ES-I3 (cell line): ENCODE measurements at regions not wholly inside any gene's neighbourhood (a gene's known extent, or its start where the extent isn't known, plus 50 kb on each side); places are given as distances from the start of the nearest gene placed in this dataset.

Experiments used
- H3K36me3 ChIP-seq: 2 replicates; pipeline ENCODE4 v1.6.1; 2013; ENCODE audit warnings: mild to moderate bottlenecking, low read length, control low read depth, moderate library complexity; ENCODE audit not compliant: insufficient read depth
- H3K4me1 ChIP-seq: 2 replicates; pipeline ENCODE4 v1.6.1; 2013; ENCODE audit warnings: mild to moderate bottlenecking, control low read depth, low read length; ENCODE audit not compliant: insufficient read depth
- H3K9ac ChIP-seq: 2 replicates; pipeline ENCODE4 v1.6.1; 2013; ENCODE audit warnings: low read depth, mild to moderate bottlenecking, low read length, moderate library complexity
- H3K9me3 ChIP-seq: 2 replicates; pipeline ENCODE4 v1.6.1; 2013; ENCODE audit warnings: mild to moderate bottlenecking, low read length, moderate library complexity; ENCODE audit not compliant: control insufficient read depth, insufficient read depth

DNA sequence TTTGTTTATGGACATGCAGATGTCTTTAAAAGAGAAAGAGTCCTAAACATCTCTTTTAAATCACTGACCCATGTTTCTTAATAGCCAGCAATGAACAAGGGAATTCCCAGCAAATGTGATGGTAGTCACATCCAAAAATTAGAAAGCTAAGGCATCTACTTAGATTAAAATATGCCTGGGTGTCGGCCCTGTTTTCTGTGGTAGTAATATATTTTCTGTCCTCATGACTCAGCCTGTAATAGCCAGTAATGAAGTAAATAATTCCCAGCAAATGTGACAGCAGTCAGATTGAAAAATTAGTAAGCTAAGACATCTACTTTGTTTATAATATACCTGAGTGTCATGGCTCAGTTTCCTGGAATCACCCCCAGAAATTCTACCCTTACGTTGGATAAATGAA lies 60.6 kb upstream of the MYRIP start:
- Histone ChIP-seq H3K36me3 (no peaks in the 10 kb centered on the region), H3K9ac (no peak overlapping the region), H3K9me3 (no peaks in the 10 kb centered on the region), H3K4me1 (no peaks in the 10 kb centered on the region)

DNA sequence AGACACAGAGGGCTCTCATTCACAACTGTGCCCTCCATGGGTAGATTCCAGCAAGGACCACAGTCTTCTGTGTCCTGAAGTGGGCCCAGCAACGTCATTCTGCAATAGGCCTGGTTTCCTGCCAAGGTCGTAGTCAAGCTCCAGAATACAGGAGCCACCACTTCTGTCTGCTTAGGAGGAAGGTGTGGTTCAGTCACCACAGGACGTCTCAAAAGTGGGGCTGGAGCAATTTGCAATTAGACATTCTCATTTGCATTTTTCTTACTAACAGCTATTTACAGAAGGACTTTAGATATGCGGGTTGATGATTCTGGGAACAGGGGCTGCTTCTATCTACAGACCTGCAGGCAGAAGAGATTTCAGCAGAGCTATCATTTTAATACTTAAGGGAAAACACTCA lies 58.7 kb upstream of the MYRIP start:
- H3K4me1 ChIP-seq: no peaks in the 10 kb centered on the region

DNA sequence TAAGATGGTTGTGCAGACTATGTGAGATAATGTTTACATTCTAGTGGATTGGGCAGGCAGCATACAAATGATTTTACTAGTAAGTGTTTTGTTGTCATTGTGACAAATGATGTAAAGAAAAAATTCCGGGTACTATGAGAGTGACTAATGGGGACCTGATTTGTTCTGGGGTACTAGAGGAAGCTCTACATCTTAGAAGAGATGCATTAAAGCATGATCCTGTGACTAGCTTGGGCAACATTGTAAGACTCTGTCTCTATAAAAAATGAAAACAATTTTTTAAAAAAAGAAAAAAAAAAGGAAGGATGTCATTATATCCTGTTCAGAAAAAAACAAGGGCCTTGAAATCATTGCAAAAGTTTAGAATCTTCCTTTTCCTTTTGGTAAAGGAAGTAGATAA lies 58.1 kb upstream of the MYRIP start:
- H3K4me1 ChIP-seq: no peaks in the 10 kb centered on the region
- no peak overlapping the region for H3K9ac ChIP-seq
- H3K36me3 ChIP-seq: no peaks in the 10 kb centered on the region
- no peaks in the 10 kb centered on the region for H3K9me3 ChIP-seq

More for the DNA sequence above, 58.7 kb upstream of the MYRIP start:
- H3K9ac ChIP-seq: no peak overlapping the region
- no peaks in the 10 kb centered on the region for H3K36me3 ChIP-seq
- no peaks in the 10 kb centered on the region for H3K9me3 ChIP-seq

DNA sequence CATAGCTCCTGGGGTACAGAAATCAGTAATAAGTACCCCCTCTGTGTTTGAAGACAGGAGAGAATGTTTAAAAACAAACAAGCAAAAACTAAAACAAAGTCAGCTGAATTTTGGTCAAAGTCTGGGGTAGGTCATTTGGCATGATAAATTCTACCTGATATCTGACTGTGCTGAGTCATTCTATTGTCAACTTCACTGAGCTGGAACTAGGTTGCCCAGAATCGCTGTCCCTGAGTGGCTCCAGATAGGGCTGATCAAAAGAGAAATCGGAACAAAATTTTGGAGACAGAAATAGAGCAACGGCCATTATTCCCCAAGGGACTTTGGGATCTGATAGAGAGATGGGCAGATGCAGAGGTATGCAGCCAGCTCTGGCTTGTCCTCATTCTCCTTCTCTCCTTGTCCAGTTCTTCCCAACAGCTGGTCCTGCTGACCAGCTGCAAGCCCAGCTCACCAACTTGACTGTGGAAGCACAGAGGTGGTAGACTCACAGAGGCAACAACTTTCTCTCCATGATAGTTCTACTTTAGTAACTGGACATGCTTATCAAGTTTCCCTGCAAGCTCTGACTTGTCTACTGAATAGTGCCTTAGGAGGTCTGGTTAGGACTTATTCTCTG lies 57.3 kb upstream of the MYRIP start:
- Histone ChIP-seq H3K9ac (no peak overlapping the region), H3K9me3 (no peaks in the 10 kb centered on the region), H3K36me3 (no peaks in the 10 kb centered on the region), H3K4me1 (no peaks in the 10 kb centered on the region)

DNA sequence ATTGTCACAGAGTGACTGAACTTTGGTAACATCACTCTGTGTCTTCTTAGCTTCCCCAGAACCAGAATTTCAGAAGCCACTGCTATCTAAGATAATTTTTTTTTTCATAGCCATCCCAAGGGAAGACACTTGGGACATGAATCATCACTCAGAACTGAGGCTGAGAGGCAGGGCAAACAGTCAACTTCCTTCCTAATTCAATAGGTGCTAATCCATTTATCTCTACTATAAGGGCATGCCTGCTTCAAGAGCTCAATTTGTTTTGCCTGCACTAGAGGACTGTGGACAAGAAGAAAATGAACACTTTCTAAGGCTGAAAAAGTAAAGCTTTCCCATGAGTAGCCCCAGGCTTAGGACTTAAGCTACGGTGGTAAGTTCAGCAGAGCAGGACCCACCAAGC lies 56.7 kb upstream of the MYRIP start:
- H3K9me3 ChIP-seq: no peaks in the 10 kb centered on the region
- no peaks in the 10 kb centered on the region for H3K36me3 ChIP-seq
- no peaks in the 10 kb centered on the region for H3K4me1 ChIP-seq
- H3K9ac ChIP-seq: no peak overlapping the region

DNA sequence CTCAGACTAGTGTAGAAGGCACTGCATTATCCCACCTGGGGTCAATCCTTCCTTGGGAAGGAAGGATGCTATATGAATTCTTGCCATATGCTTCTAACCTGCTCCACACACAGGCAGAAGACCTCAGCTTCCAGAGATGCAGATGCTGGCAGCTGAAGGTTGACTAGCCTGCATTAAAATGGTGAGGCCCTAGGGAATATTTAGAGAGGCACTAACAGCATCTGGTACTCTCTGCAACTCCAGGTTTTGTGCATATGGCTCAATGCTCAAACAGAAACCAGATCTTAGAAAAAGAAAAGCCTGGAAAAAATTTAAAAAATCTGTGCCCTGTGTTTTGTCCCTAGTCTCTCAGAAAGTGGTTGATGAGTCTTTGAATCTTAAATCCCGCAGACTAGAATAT lies 56.0 kb upstream of the MYRIP start:
- no peak overlapping the region for H3K9ac ChIP-seq
- H3K36me3 ChIP-seq: no peaks in the 10 kb centered on the region
- no peaks in the 10 kb centered on the region for H3K9me3 ChIP-seq
- no peaks in the 10 kb centered on the region for H3K4me1 ChIP-seq

DNA sequence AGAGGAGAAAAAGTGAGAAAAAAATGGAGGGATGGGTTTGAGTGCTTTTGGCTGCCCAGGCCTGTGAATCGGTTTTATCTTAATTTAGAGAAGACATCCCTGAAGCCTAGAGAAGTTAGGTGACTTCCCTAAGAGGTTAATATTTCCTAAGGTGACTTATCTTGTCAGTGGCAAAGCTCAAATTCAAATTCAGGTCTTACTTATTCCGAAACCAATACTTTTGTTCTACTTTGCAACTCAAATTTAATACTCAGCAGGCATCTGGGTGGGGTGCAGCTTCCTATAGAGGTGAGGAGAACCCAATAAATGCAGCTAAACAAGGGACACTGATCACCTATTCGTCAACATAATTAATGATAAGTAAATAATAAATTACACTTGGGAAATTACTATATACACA lies 54.9 kb upstream of the MYRIP start:
- Histone ChIP-seq H3K4me1 (no peaks in the 10 kb centered on the region), H3K9ac (no peak overlapping the region)

DNA sequence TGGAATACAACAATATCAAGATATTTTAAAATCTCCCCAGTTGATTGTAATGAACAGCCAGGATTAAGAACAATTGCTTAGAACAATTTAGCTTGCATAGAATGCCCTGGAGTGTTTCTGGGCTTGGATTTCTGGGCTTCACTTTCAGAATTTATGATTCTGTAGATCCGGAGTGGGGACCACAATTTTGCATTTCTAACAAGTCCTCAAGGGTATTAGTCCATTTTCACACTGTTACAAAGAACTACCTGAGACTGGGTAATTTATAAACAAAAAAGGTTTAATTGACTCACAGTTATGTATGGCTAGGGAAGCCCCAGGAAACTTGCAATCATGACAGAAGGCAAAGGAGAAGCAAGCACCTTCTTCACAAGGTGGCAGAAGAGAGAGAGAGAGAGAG lies 54.3 kb upstream of the MYRIP start:
- no peak overlapping the region for H3K9ac ChIP-seq
- H3K4me1 ChIP-seq: no peaks in the 10 kb centered on the region
- H3K36me3 ChIP-seq: no peaks in the 10 kb centered on the region
- H3K9me3 ChIP-seq: no peaks in the 10 kb centered on the region

More for the DNA sequence above, 54.9 kb upstream of the MYRIP start:
- H3K36me3 ChIP-seq: no peaks in the 10 kb centered on the region
- H3K9me3 ChIP-seq: no peaks in the 10 kb centered on the region

DNA sequence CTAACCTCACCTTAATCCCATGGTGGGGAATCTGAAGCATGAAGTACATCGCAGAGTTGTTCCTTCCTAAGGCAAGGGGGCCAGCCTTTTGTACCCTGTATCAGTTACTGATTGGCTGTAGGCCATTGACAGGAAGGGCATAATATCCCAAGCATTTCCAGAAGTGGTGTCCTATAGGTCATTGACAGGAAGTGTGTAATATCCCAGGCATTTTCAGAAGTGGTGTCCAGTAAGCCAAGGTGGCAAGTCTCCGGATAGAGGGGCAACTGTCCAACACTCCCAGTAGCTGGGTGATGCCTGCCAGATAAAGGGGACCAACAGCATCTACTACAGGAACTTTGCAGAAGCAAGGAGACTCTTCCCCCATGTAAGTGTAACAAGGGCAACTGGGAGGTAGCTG lies 52.1 kb upstream of the MYRIP start:
- no peaks in the 10 kb centered on the region for H3K4me1 ChIP-seq
- H3K36me3 ChIP-seq: no peaks in the 10 kb centered on the region
- no peaks in the 10 kb centered on the region for H3K9me3 ChIP-seq

More for the DNA sequence above, 52.1 kb upstream of the MYRIP start:
- H3K9ac ChIP-seq: no peak overlapping the region
